Inferior parietal cortex (tissue), 1 donor: ENCODE measurements at regions not wholly inside any gene's neighbourhood (a gene's known extent, or its start where the extent isn't known, plus 50 kb on each side); places are given as distances from the start of the nearest gene placed in this dataset.
"Not testable (repeated sequence)": the region's sequence is repeated elsewhere in the genome, so short reads cannot be mapped to it uniquely, and the experiment has no call there.

ENCODE experiments used
- DNase-seq: peaks from one replicate; pipeline ENCODE4 v3.0.0-alpha.2; 2016; ENCODE audit errors: extremely low spot score

DNA sequence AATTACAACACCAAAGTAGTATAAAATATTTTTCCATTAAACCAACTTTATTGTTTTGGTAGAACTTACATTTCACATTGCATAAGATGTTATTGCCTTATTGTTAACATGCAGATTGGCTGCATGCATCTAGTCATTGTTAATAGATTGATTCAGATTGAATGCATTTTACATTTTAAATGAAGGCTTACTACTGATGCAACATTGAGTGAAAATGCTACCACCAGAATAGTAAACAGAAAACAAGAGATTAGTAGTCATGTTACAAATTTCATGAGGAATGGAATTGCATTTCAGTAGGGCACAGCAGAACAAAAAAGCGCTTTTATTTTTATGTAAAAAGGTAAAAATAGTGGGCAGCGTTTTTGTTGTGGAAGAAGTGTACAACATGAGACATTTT lies 298.3 kb downstream of the ARL4A start:
- no peak for DNase-seq

DNA sequence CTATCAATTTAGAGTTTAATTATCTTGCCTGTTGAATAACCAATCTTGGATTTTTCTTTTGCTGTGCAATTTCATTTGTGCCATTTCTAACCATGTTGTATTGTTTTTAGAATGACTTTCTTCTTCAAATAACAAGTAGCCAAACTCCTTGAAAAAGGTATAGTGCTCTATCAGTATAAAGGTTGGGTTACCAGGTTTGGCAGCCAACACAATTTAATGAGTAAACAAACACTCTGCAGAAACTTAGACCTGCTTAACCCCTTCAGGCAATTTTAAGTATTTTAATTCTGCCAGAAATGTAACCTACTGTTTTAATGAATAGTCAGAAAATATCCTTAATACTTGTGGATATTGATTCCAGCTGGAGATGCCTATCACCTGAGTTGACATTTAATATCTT lies 299.8 kb downstream of the ARL4A start:
- no peak for DNase-seq

DNA sequence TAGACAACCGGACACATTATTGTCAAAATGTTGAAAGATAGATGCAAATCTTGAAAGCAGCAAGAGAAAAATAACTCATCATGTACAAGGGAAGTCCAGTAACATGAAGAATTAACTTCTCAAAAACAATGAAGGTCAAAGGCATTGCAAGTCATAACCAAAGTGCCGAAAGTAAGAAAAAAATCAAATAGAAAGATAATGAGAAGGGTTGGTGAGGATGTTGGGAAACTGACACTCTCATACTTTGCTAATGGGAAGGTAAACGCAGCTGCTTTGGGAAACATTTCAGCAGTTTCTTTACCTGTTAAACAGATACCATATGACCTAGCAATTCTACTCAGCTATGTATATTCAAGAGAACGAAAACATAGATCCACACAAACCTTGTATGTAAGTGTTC lies 303.0 kb downstream of the ARL4A start:
- DNase-seq = no peak

DNA sequence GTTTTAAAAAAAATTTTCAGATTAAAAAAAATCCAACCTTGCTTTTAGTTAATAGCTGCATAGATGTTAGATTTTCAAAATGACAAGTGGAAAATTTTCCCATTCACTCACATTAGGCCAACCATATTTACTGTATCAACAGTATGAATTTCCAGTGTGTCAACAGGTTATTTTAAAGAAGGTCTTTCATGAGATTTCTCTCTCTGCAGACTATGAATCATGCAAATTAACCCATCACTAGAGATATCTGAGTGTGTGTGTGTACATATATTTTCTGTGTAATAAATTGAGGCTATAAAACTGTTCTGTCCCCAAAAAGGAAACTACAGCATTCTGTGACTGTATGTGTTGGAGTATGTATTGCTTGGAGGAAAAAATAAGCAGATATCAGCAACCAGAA lies 305.6 kb downstream of the ARL4A start:
- DNase-seq = no peak

DNA sequence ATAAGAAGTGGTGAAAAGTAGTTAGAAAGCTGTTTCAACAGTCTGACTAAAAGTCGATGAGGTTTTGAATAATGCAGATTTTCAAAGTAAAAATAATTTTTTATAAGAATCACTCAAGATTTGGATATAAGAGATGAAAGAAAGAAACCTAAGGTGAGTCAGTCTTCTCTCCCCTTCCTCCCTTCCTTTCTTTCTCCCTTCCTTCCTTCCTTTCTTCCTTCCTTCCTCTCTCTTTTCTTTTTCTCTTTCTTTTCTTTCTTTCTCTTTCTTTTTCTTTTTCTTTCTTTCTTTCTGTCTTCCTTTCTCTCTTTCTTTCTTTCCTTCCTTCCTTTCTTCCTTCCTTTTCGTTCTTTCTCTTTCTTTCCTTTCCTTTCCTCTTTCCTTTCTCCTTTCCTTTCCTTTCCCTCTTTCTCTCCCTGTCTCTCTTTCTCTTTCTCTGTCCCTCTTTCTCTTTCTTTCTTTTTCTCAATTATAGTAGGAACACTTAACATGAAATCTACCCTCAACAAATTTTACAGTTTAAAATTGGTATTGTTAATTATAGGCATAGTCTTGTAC lies 308.6 kb downstream of the ARL4A start:
- DNase-seq = no peak

DNA sequence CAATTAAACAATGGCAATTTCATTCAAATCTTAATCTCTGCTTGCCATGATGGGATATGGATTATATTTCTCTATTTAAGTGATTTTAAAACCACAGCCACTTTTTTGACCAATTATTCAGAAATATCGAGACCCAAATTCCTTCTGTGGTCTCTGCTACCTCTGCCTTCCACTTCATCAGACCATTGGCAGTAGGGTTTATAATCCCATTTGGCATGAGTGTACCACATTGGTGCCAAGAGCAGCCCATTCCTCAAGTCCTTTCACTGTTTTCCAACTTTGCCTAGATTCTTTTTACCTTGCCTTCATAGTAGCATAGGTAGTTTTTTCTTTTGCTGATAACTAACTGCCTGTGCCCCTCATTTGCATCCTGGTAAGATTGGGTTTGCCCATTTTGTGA lies 319.9 kb downstream of the ARL4A start:
- DNase-seq = no peak

DNA sequence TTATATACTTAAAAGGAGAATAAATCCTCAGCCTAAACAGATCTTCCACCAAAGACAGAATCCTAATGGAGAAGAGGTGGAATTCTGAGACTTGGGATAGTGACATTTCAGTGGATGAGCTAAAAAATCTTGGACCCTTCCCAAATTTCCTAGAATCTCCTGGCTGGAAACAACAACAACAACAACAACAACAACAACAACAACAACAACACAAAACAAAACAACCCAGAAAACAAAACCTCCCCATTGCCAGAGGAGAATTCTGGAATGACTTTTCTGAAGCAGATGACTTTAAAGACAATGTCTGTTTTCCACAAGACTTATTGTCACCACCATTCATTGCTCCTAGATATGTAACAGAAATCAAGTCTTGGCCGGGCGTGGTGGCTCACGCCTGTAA lies 322.1 kb downstream of the ARL4A start:
- DNase-seq = no peak

DNA sequence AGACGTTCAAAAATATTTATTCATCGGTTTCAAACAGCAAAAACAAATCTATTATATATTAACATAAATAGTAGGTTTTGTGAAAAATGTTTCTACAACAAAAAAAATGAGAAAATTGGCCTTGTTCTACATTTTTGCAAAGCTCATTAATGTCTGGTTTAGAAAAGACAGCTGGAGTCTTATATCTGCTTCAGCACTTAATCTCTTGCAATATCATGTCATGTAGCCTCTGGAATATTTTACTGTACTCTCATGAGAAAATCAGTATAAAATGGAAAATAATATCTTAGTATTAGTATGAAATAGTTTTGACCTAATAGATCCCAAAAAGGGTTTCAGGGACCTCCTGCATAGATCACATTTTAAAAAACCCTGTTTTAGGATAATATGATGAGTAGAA lies 326.6 kb downstream of the ARL4A start:
- DNase-seq = no peak

DNA sequence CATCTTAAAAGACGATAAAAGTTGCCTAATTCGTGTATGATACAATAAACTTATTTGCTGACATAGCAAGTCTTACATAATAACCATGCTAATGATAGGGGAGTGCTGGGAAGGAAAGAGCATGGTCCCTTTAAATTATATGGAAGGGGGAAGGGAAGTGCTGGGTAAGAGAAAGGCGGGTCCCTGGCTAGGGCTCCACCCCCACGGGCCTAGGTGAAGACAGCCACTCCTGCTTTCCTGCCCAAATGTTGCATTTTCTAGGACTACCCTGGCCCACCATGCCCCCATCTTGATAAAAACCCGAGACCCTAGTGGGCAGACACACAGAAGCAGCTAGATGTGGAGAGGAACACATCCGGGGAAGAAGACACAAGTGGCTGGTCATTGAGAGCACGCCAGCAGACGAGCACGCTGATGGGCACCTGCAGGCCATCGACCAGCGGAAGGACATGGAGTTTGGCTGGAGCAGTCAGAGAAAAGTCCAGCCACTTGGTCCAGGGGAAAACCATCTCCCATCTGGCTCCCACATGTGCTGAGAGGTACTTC lies 328.7 kb downstream of the ARL4A start:
- DNase-seq = no peak

DNA sequence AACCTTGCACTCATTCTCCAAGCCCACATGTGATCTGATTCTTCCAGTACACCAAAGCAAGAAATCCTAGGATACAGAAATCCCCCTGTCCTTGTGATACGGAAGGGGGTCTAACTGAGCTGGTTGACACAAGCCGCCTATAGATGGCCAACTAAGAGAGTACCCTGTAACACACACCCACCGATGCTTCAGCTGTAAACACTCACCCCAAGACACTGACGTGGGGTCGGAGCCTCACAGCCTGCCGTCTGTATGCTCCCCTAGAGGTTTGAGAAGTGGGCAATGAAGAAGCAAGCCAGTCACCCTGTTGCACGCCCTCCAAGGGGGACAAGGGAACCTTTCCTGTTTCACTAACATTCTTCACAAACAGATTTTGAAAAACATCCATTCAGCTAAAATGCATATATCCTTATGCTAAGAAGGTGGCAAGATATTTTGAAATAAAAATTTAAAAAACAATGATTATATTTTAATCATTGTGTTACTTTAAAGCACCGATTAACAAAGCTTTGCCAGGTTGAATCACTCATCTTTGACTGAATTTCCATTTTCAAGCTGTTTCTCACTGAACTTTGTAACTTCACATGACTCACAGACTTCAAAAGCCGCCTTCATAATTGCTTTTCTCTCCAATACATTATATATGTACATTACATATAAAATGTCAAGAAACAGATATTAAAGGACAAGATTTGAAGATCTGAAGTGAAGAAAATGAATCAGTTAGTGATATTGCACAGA lies 329.3 kb downstream of the ARL4A start:
- no peak for DNase-seq

DNA sequence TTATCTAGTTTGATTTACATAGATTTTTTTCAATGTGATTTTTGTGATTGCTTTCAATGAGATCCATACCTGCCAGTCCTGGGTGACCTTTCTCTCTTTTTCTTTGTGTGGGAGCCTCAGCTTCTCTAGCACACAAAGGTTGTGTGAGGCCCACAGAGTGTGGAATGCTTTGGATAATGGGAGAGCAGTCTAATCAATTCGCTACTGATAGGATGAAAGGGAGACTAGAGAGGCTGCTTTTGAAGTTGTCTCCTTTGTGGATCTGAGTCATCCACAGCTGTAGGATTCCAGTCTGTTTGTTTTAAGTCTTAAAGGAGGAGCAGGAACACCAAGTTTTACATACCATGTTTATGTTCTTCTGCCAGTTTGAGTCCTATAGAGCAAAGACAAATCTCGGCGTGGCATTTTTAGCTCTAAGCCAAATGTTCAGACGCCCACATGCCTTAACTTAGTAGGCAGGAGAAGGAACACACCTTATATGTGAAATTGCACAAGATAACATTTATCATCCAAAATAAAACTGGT lies 330.0 kb downstream of the ARL4A start:
- peak; percentile 73 for DNase-seq

DNA sequence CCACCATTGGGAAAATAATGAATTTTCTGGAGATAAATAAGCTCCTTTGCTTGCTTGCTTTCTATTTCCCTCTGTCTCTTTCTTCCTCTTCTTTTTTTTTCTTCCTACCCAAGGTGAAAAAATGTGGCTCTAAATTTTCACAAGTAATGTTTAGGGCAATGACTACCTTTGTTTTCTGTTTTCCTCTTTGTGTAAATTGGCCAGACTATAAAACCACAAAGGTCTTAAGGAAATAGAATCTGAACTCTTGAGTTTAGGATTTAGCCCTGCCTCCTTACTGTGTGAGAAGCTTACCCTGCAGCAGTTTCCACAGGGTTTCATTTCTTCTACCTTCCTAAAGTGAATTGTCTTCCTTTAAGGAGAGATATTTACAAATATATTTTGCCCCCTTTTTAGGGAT lies 330.4 kb downstream of the ARL4A start:
- DNase-seq = no peak

DNA sequence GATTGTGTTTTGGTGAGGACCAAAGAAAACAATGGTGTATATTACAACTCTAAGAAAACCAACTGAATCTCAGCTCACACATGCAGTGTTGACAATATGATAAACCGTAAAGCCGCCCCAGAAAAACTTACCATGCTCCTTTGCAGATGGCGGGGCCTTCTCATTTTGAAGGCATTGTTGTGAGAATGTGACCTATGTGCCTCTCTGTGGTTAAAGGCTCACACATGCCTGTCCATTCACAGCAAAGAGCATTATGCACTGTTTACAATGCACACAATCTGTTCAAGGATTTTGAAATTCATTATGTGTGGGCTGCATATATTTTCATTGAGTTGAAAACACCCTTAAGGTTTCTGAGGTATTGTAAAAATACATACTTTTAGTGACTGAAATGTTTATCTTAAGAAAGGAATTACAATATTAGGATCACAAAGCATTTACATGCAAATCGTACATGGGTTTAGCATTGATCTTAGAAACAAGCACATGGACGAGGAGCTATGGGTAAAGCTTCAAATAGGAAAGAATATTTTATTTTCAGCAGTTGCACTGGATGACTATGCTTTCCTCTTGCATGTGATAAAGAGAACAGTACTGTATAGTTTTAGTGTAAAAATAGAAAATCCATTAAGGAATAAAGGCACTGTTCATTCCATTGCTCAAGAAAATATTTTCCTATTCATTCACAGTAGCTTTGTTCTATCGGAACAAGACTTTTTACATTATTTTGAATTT lies 334.3 kb downstream of the ARL4A start:
- no peak for DNase-seq

DNA sequence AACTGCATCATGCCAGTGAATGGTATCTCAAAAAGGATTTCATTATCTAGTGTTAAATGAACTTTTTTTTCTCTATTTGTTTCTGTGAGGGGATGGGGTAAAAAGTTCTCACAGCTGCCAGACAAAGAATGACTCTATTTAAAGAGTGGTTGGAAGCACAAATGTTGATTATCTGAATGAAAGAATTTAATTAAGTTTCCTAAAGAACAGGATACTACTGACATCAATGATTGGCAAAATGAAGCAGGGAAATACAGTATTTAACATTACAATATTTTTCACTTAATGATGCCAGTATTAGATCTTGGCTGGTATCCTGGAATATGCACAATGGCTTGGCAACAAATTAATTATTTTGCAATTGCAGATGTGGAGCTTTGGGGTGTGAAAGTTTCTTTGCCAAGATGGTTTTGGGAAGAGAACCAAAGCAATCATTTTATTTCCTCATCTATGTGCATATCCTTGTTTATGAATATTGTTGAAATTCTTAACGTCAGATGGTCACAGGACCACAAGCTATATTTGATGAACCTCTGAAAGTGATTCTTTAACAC lies 336.8 kb downstream of the ARL4A start:
- no peak for DNase-seq

DNA sequence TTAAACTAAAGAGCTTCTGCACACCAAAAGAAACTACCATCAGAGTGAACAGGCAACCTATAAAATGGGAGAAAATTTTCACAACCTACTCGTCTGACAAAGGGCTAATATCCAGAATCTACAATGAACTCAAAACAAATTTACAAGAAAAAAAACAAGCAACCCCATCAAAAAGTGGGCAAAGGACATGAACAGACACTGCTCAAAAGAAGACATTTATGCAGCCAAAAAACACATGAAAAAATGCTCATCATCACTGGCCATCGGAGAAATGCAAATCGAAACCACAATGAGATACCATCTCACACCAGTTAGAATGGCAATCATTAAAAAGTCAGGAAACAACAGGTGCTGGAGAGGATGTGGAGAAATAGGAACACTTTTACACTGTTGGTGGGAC lies 337.6 kb downstream of the ARL4A start:
- DNase-seq = not testable (repeated sequence)

DNA sequence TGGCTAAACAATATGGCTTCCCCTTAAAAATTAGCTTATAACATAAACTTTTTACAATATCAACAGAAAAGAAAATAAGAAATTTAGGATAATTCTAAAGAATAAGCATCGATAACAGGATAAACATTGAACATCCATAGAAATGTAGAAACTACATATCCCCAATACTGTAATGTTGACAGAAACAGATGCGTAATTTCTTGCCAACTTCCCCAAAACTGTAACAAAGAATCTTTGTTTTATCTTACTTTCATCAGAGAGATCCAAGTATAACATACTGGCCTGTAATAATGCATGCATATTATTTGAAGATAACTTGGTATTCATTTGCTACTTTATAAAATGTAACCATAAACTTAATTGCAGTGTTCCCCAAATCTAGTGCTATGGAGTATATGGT lies 339.9 kb downstream of the ARL4A start:
- DNase-seq = no peak

DNA sequence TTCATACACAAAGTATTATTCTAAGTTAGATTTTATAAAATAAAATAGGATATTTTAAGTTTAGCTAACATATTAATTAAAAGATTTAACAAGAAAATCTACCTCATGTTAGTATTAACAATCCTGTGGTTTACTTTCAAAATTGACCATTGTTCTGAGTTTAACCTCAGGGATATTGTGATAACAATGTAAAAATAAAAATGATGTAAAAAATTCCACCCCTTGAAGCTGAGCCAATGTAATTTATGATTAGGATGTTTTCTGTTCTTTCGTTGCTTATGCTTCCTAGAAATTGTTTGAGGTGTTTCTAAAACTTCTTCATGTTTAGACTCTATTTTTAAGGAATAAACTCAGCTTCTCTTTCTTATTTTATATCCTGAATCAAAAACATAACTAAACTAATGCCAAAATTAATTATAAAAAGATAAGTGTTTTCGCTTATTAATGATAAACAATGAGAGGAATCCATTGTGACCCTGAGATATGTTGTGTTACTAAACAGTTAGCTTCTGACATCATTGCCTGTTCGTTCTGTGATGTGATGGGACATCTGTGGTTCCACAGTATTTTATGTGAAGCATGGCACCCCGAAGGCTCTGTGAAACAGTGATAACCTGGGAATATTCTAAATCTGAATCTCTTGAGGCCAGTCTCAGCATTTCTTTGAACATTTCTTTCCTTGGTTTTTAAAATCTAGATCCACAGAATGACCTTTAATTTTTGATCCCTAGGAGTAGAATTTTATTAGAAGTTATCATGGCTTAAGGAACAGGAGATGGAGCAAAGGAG lies 340.8 kb downstream of the ARL4A start:
- no peak for DNase-seq

DNA sequence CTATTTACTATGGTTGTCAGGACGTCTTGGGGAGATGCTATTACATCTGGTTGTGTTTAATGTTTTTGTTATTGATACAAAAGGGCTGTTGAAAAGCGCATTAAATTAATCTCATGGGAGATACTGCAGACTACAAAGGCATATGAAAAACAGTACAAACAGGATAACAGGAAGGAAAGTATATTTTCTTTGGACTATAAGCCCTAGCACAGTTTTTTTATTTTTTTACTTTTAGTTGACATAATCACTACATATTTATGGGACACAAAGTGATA lies 341.3 kb downstream of the ARL4A start:
- DNase-seq = no peak

DNA sequence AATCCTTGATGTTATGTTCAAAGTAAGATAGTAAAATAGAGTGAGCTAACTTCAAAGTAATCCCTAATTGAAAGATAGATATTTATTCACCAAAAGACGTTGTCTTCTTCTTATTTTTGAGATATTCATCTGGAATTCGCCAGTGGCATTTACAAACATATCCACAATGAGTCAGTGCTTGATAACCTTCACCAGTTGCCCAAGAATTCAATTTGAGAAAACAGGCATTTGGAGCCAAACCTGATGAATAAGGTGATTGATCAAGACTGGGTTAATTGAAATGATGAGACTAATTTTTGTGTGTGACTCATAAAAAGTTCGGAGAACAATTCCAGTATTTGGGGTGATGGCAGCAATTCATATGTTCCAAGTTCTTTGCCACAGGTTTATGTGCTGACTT lies 344.0 kb downstream of the ARL4A start:
- DNase-seq = no peak

DNA sequence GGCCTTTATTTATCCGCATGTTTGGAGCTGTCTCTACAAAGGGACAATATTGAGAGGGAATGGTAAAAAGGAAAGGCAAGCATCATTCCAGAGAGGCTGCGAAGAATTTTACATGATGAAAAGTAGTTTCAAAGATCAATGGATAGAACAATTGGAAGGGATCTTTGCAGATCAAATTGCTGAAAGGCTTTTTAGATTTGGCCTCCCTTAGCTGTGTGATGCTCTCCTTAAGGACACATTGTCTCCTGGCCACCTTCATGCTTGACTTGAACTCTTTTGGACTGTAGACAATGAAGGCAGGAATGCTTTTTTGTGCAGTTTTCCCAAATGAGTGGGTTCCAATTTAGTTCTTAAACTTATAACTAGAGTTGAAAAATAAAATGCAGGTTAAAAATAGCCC lies 344.7 kb downstream of the ARL4A start:
- DNase-seq = no peak

DNA sequence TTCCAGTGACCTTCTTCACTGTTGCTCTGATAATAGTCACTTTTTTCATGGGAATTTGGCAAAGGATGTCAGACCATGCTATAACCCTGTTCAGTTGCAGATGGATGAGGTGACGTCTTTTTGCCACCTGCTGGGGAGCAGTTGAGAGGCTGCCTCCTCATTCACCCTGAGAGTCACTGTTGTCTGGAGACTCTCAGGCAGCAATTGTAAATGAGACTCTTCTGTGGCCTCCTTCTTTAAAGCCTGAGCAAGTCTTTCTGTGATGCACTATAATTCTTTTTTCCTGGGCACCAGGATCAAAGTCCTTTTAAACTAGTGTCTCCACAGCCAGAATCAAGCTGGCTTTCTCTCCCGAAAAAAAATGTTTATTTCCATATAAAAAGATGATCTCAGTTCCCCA lies 345.1 kb downstream of the ARL4A start:
- no peak for DNase-seq

DNA sequence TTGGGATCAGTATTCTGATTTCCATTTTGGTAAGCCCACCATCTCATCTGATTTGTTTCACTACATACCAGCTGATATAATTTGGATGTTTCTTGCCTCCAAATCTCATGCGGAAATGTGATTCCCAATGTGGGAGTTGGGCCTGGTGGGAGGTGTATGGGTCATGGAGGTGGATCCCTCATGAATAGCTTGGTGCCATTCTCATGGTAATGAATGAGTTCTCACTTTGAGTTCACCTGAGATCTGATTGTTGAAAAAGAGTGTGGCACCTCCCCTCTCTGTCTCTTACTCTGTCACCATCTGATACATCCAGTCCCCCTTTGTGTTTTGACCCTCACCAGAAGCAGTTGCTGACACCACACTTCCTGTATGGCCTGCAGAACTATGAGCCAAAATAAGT lies 347.3 kb downstream of the ARL4A start:
- no peak for DNase-seq
